WTC11 (cell line): ENCODE measurements at regions not wholly inside any gene's neighbourhood (a gene's known extent, or its start where the extent isn't known, plus 50 kb on each side); places are given as distances from the start of the nearest gene placed in this dataset.

Source experiments
- JUN ChIP-seq: sonication (generic); formaldehyde crosslinking; IDR thresholded peaks from 2 replicates; pipeline ENCODE4 v1.8.0; 2023; ENCODE audit warnings: mild to moderate bottlenecking, missing genetic modification reagents
- PRDM15 ChIP-seq: sonication (generic); formaldehyde crosslinking; IDR thresholded peaks from 2 replicates; pipeline ENCODE4 v1.8.0; 2022; ENCODE audit warnings: missing genetic modification reagents
- ZNF121 ChIP-seq: sonication (generic); formaldehyde crosslinking; IDR thresholded peaks from 2 replicates; pipeline ENCODE4 v1.8.0; 2023; ENCODE audit warnings: missing genetic modification reagents
- ZNF263 ChIP-seq: sonication (generic); formaldehyde crosslinking; IDR thresholded peaks from 2 replicates; pipeline ENCODE4 v1.8.1; 2022; ENCODE audit warnings: low read depth, mild to moderate bottlenecking, moderate library complexity, missing genetic modification reagents
- ZNF317 ChIP-seq: sonication (generic); formaldehyde crosslinking; IDR thresholded peaks from 2 replicates; pipeline ENCODE4 v1.8.1; 2023; ENCODE audit warnings: low read depth, mild to moderate bottlenecking, moderate library complexity, missing genetic modification reagents, borderline replicate concordance
- ZSCAN18 ChIP-seq: fragments of 250-450 bp; sonication (Bioruptor Pico); IDR thresholded peaks from 2 replicates; pipeline ENCODE4 v2.1.2; 2022; ENCODE audit warnings: mild to moderate bottlenecking, moderate library complexity
- TF ChIP-seq, protein P1 (sequence below): fragments of 250-450 bp; sonication (Bioruptor Pico); IDR thresholded peaks from 2 replicates; pipeline ENCODE4 v1.9.0; 2021; ENCODE audit warnings: mild to moderate bottlenecking
- TF ChIP-seq, protein P2 (sequence below): sonication (generic); formaldehyde crosslinking; IDR thresholded peaks from 2 replicates; pipeline ENCODE4 v1.8.1; 2023; ENCODE audit warnings: mild to moderate bottlenecking, missing genetic modification reagents, moderate library complexity
- TF ChIP-seq, protein P3 (sequence below): sonication (generic); formaldehyde crosslinking; IDR thresholded peaks from 2 replicates; pipeline ENCODE4 v1.8.1; 2023; ENCODE audit warnings: mild to moderate bottlenecking, missing genetic modification reagents, moderate library complexity
- TF ChIP-seq, protein P4 (sequence below): sonication (generic); formaldehyde crosslinking; IDR thresholded peaks from 2 replicates; pipeline ENCODE4 v1.8.0; 2023; ENCODE audit warnings: missing genetic modification reagents, mild to moderate bottlenecking, borderline replicate concordance
- TF ChIP-seq, protein P5 (sequence below): sonication (generic); formaldehyde crosslinking; IDR thresholded peaks from 2 replicates; pipeline ENCODE4 v1.8.1; 2022; ENCODE audit warnings: missing genetic modification reagents, borderline replicate concordance
- TF ChIP-seq, protein P6 (sequence below): sonication (generic); formaldehyde crosslinking; IDR thresholded peaks from 2 replicates; pipeline ENCODE4 v1.8.1; 2022; ENCODE audit warnings: mild to moderate bottlenecking, missing genetic modification reagents, moderate library complexity, borderline replicate concordance
- TF ChIP-seq, protein P7 (sequence below): fragments of 200-600 bp; IDR thresholded peaks from 2 replicates; pipeline ENCODE4 v1.8.0; 2022; ENCODE audit warnings: antibody characterized with exemption

- TF ChIP-seq ZSCAN18, result no peak
- TF ChIP-seq JUN (CRISPR knock-in tag), result no peak
- TF ChIP-seq, protein P1, sequence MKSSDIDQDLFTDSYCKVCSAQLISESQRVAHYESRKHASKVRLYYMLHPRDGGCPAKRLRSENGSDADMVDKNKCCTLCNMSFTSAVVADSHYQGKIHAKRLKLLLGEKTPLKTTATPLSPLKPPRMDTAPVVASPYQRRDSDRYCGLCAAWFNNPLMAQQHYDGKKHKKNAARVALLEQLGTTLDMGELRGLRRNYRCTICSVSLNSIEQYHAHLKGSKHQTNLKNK, result no peak
- TF ChIP-seq, protein P2, sequence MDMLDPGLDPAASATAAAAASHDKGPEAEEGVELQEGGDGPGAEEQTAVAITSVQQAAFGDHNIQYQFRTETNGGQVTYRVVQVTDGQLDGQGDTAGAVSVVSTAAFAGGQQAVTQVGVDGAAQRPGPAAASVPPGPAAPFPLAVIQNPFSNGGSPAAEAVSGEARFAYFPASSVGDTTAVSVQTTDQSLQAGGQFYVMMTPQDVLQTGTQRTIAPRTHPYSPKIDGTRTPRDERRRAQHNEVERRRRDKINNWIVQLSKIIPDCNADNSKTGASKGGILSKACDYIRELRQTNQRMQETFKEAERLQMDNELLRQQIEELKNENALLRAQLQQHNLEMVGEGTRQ (CRISPR knock-in tag), result no peak
- TF ChIP-seq, protein P3, sequence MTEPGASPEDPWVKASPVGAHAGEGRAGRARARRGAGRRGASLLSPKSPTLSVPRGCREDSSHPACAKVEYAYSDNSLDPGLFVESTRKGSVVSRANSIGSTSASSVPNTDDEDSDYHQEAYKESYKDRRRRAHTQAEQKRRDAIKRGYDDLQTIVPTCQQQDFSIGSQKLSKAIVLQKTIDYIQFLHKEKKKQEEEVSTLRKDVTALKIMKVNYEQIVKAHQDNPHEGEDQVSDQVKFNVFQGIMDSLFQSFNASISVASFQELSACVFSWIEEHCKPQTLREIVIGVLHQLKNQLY (CRISPR knock-in tag), result no peak
- TF ChIP-seq, protein P4, sequence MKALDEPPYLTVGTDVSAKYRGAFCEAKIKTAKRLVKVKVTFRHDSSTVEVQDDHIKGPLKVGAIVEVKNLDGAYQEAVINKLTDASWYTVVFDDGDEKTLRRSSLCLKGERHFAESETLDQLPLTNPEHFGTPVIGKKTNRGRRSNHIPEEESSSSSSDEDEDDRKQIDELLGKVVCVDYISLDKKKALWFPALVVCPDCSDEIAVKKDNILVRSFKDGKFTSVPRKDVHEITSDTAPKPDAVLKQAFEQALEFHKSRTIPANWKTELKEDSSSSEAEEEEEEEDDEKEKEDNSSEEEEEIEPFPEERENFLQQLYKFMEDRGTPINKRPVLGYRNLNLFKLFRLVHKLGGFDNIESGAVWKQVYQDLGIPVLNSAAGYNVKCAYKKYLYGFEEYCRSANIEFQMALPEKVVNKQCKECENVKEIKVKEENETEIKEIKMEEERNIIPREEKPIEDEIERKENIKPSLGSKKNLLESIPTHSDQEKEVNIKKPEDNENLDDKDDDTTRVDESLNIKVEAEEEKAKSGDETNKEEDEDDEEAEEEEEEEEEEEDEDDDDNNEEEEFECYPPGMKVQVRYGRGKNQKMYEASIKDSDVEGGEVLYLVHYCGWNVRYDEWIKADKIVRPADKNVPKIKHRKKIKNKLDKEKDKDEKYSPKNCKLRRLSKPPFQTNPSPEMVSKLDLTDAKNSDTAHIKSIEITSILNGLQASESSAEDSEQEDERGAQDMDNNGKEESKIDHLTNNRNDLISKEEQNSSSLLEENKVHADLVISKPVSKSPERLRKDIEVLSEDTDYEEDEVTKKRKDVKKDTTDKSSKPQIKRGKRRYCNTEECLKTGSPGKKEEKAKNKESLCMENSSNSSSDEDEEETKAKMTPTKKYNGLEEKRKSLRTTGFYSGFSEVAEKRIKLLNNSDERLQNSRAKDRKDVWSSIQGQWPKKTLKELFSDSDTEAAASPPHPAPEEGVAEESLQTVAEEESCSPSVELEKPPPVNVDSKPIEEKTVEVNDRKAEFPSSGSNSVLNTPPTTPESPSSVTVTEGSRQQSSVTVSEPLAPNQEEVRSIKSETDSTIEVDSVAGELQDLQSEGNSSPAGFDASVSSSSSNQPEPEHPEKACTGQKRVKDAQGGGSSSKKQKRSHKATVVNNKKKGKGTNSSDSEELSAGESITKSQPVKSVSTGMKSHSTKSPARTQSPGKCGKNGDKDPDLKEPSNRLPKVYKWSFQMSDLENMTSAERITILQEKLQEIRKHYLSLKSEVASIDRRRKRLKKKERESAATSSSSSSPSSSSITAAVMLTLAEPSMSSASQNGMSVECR (CRISPR knock-in tag), result no peak
- no peak for TF ChIP-seq ZNF121
- TF ChIP-seq ZNF317 (CRISPR knock-in tag), result no peak
- TF ChIP-seq, protein P5, sequence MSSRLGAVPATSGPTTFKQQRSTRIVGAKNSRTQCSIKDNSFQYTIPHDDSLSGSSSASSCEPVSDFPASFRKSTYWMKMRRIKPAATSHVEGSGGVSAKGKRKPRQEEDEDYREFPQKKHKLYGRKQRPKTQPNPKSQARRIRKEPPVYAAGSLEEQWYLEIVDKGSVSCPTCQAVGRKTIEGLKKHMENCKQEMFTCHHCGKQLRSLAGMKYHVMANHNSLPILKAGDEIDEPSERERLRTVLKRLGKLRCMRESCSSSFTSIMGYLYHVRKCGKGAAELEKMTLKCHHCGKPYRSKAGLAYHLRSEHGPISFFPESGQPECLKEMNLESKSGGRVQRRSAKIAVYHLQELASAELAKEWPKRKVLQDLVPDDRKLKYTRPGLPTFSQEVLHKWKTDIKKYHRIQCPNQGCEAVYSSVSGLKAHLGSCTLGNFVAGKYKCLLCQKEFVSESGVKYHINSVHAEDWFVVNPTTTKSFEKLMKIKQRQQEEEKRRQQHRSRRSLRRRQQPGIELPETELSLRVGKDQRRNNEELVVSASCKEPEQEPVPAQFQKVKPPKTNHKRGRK (CRISPR knock-in tag), result no peak
- TF ChIP-seq, protein P6, sequence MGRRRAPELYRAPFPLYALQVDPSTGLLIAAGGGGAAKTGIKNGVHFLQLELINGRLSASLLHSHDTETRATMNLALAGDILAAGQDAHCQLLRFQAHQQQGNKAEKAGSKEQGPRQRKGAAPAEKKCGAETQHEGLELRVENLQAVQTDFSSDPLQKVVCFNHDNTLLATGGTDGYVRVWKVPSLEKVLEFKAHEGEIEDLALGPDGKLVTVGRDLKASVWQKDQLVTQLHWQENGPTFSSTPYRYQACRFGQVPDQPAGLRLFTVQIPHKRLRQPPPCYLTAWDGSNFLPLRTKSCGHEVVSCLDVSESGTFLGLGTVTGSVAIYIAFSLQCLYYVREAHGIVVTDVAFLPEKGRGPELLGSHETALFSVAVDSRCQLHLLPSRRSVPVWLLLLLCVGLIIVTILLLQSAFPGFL (CRISPR knock-in tag), result no peak
- no peak for TF ChIP-seq PRDM15
- no peak for TF ChIP-seq ZNF263
- TF ChIP-seq, protein P7, sequence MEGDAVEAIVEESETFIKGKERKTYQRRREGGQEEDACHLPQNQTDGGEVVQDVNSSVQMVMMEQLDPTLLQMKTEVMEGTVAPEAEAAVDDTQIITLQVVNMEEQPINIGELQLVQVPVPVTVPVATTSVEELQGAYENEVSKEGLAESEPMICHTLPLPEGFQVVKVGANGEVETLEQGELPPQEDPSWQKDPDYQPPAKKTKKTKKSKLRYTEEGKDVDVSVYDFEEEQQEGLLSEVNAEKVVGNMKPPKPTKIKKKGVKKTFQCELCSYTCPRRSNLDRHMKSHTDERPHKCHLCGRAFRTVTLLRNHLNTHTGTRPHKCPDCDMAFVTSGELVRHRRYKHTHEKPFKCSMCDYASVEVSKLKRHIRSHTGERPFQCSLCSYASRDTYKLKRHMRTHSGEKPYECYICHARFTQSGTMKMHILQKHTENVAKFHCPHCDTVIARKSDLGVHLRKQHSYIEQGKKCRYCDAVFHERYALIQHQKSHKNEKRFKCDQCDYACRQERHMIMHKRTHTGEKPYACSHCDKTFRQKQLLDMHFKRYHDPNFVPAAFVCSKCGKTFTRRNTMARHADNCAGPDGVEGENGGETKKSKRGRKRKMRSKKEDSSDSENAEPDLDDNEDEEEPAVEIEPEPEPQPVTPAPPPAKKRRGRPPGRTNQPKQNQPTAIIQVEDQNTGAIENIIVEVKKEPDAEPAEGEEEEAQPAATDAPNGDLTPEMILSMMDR, result no peak
Measured at GRCh38 chr3:106175276-106175675, 306.5 kb upstream of the CBLB start.
